Mesendoderm (in vitro differentiated cells): ENCODE measurements at regions not wholly inside any gene's neighbourhood (a gene's known extent, or its start where the extent isn't known, plus 50 kb on each side); places are given as distances from the start of the nearest gene placed in this dataset.

Source experiments
- DNase-seq: peaks from one replicate; pipeline ENCODE4 v3.0.0; 2013
- H2AK5ac ChIP-seq: 2 replicates; pipeline ENCODE4 v1.6.1; 2013; ENCODE audit warnings: low read length, inconsistent platforms
- H2BK120ac ChIP-seq: 2 replicates; pipeline ENCODE4 v1.6.1; 2013; ENCODE audit warnings: low read depth, mild to moderate bottlenecking, low read length, moderate library complexity, mixed read lengths
- H2BK15ac ChIP-seq: replicated peaks from 2 replicates; pipeline ENCODE4 v1.6.1; 2013; ENCODE audit warnings: low read depth, mild to moderate bottlenecking, moderate library complexity
- H2BK5ac ChIP-seq: 2 replicates; pipeline ENCODE4 v1.6.1; 2013; ENCODE audit warnings: low read length, inconsistent platforms
- H3K18ac ChIP-seq: 2 replicates; pipeline ENCODE4 v1.6.1; 2013; ENCODE audit warnings: mild to moderate bottlenecking, low read length, mixed read lengths
- H3K23ac ChIP-seq: one replicate; pipeline ENCODE4 v1.6.1; 2013; ENCODE audit warnings: low read length
- H3K27ac ChIP-seq: 2 replicates; pipeline ENCODE4 v1.5.1; 2013; ENCODE audit warnings: low read depth, mild to moderate bottlenecking, inconsistent platforms, low read length, moderate library complexity
- H3K27me3 ChIP-seq: 2 replicates; pipeline ENCODE4 v1.6.1; 2013; ENCODE audit warnings: low read length, control low read depth, mild to moderate bottlenecking, inconsistent platforms; ENCODE audit not compliant: insufficient read depth, poor library complexity
- H3K36me3 ChIP-seq: 2 replicates; pipeline ENCODE4 v1.6.1; 2013; ENCODE audit warnings: low read length, inconsistent platforms; ENCODE audit not compliant: control insufficient read depth, insufficient read depth
- H3K4ac ChIP-seq: one replicate; pipeline ENCODE4 v1.6.1; 2013; ENCODE audit warnings: low read depth, mild to moderate bottlenecking, low read length, moderate library complexity
- H3K4me1 ChIP-seq: 2 replicates; pipeline ENCODE4 v1.6.1; 2013; ENCODE audit warnings: low read depth, low read length, inconsistent platforms; ENCODE audit not compliant: control insufficient read depth
- H3K4me2 ChIP-seq: 2 replicates; pipeline ENCODE4 v1.6.1; 2013; ENCODE audit warnings: low read length
- H3K4me3 ChIP-seq: 2 replicates; pipeline ENCODE4 v1.5.1; 2013; ENCODE audit warnings: mild to moderate bottlenecking, low read length
- H3K56ac ChIP-seq: one replicate; pipeline ENCODE4 v1.6.1; 2013; ENCODE audit warnings: low read length
- H3K79me1 ChIP-seq: 2 replicates; pipeline ENCODE4 v1.6.1; 2013; ENCODE audit warnings: low read length, inconsistent platforms
- H3K79me2 ChIP-seq: 2 replicates; pipeline ENCODE4 v1.6.1; 2013; ENCODE audit warnings: mild to moderate bottlenecking, low read length; ENCODE audit not compliant: control insufficient read depth, insufficient read depth
- H3K9ac ChIP-seq: 2 replicates; pipeline ENCODE4 v1.6.1; 2013; ENCODE audit warnings: low read length, inconsistent platforms
- H4K5ac ChIP-seq: one replicate; pipeline ENCODE4 v1.6.1; 2013; ENCODE audit warnings: low read length
- H4K8ac ChIP-seq: one replicate; pipeline ENCODE4 v1.6.1; 2013; ENCODE audit warnings: low read depth, mild to moderate bottlenecking, control low read depth, low read length, moderate library complexity
- WGBS: extraction: QIAGEN DNeasy Blood & Tissue Kit; methylation state at CpG from one replicate; pipeline ENCODE4 v1.1.7; 2013; ENCODE audit warnings: low lambda C conversion rate, missing lambda C conversion rate; ENCODE audit not compliant: insufficient coverage; ENCODE audit errors: extremely low coverage; 5-methylcytosine and 5-hydroxymethylcytosine counted together

DNA sequence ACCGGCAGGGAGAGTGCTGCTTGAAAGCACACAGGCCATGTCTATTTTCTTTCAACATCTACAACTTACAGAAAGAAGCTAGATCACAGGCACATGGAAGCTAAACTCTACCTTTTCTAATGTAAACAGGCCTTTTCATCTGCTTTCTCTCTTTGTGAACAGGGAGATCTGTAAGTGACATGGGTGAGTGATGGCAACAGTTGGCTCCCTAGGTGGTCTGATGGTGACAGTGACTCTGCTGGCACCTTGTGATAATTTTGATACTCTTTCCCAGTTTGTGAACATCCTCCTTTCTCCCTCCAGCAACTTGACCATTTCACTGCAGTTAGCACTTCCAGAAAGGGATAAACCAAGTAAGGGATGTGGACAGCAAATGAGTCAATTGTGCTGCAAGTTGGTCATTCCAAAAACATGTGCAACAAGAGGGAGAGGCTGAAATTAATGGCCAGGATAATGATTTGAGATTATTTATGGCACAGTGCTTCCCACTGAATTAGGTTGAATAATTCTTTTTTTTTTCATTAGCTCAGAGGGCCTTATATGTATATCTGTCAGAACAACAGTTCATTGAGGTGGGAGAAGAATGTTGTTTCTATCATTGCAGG lies 89.5 kb downstream of the XCL2 start:
- Histone ChIP-seq H3K4me1 (no peaks in the 10 kb centered on the region), H2BK120ac (no peak overlapping the region), H4K5ac (no peak overlapping the region), H2BK5ac (no peak overlapping the region), H2BK15ac (no peak overlapping the region), H3K23ac (no peak overlapping the region), H4K8ac (no peak overlapping the region), H3K27me3 (no peaks in the 10 kb centered on the region), H3K79me2 (no peaks in the 10 kb centered on the region), H3K4me2 (no peak overlapping the region), H3K4me3 (no peak overlapping the region), H3K18ac (no peak overlapping the region), H2AK5ac (no peak overlapping the region), H3K4ac (no peak overlapping the region), H3K27ac (no peak overlapping the region), H3K79me1 (no peaks in the 10 kb centered on the region), H3K9ac (no peak overlapping the region), H3K36me3 (no peaks in the 10 kb centered on the region), H3K56ac (no peak overlapping the region)
- no CpG with 5 or more reads among the region's 1 CpG for WGBS
- DNase-seq: no peak

DNA sequence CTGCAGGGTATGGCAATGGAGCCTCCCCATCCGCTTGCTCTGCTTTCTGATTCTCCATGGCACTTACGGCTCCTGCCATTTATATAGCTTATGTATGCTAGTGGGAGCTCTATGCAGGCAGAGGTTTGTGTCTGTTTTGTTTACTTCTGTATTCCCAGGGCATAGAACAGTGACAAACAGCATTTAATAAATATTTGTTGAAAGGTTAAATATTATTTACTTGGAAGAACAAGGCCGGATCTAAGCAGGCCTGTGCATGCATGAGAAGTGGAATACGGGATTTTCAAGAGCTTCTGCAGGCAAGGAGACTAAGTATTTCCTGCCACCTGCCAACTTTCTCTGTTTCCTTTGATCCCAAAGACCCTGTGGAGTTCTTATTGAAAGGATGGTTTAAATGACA lies 90.7 kb downstream of the XCL2 start:
- Histone ChIP-seq H3K4me2 (no peak overlapping the region), H3K23ac (no peak overlapping the region), H3K4ac (no peak overlapping the region), H4K5ac (no peak overlapping the region), H3K36me3 (no peaks in the 10 kb centered on the region), H3K79me2 (no peaks in the 10 kb centered on the region), H3K79me1 (no peaks in the 10 kb centered on the region), H2BK5ac (no peak overlapping the region), H3K27me3 (no peaks in the 10 kb centered on the region), H2BK120ac (no peak overlapping the region), H3K4me1 (no peaks in the 10 kb centered on the region), H3K18ac (no peak overlapping the region), H3K4me3 (no peak overlapping the region), H3K9ac (no peak overlapping the region), H3K27ac (no peak overlapping the region), H4K8ac (no peak overlapping the region), H3K56ac (no peak overlapping the region), H2AK5ac (no peak overlapping the region), H2BK15ac (no peak overlapping the region)
- DNase-seq: no peak
- WGBS: no CpG with 5 or more reads among the region's 4 CpGs

DNA sequence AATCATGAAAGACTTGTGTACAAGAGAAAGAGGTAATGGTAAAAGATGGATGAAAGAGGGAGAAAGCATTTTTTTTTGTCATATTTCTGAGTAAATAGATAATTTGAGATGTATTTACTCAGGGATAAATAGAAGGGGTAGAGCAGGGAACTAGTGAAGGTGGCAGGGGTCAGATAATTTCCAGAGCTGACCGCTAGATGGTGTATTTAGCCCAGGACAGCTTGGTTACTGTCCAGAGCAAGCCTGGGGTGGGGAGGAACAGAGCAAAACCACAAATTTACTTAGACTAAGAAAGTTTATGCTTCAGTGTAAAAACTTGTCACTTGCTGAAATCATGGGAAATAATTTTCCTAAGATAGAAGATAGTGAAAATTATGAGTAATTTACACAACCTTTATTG lies 91.5 kb downstream of the XCL2 start:
- Histone ChIP-seq H3K18ac (no peak overlapping the region), H3K79me1 (no peaks in the 10 kb centered on the region), H2AK5ac (no peak overlapping the region), H3K79me2 (no peaks in the 10 kb centered on the region), H4K8ac (no peak overlapping the region), H3K9ac (no peak overlapping the region), H3K4me3 (no peak overlapping the region), H2BK15ac (no peak overlapping the region), H3K27me3 (no peaks in the 10 kb centered on the region), H4K5ac (no peak overlapping the region), H3K27ac (no peak overlapping the region), H3K23ac (no peak overlapping the region), H3K36me3 (no peaks in the 10 kb centered on the region), H3K4ac (no peak overlapping the region), H3K56ac (no peak overlapping the region), H2BK120ac (no peak overlapping the region), H3K4me2 (no peak overlapping the region), H3K4me1 (no peaks in the 10 kb centered on the region), H2BK5ac (no peak overlapping the region)
- peak; percentile 37 for DNase-seq
- no CpG with 5 or more reads among the region's 1 CpG for WGBS

DNA sequence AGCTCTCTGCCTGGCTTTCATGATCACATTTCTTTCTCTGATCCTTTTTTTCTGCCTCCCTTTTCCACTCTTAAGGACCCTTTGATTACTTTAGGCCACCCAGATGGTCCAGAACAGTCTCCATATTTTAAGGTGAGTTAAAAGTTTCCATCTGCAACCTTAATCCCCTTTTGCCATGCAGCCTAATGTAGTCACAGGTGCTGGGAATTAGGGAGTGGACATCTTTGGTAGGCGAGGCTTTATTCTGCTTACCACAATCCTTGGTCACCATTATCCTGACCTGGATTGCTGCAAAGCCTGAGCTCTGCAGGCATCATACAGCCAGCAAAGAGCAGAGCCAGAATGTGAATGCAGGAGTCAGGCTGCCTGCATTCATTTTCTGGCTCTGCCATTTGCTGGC lies 95.9 kb downstream of the XCL2 start:
- H3K18ac ChIP-seq: no peak overlapping the region
- no CpG with 5 or more reads among the region's 1 CpG for WGBS
- H3K56ac ChIP-seq: no peak overlapping the region
- H3K4me1 ChIP-seq: no peaks in the 10 kb centered on the region
- H3K79me1 ChIP-seq: no peaks in the 10 kb centered on the region
- no peak overlapping the region for H3K27ac ChIP-seq
- no peak overlapping the region for H4K8ac ChIP-seq
- no peak overlapping the region for H3K9ac ChIP-seq
- no peak overlapping the region for H2BK15ac ChIP-seq
- no peaks in the 10 kb centered on the region for H3K36me3 ChIP-seq
- DNase-seq: no peak
- no peaks in the 10 kb centered on the region for H3K27me3 ChIP-seq
- H2BK120ac ChIP-seq: no peak overlapping the region
- H2AK5ac ChIP-seq: no peak overlapping the region
- H3K79me2 ChIP-seq: no peaks in the 10 kb centered on the region
- no peak overlapping the region for H2BK5ac ChIP-seq
- H3K4me3 ChIP-seq: no peak overlapping the region
- H3K23ac ChIP-seq: no peak overlapping the region
- no peak overlapping the region for H4K5ac ChIP-seq
- H3K4me2 ChIP-seq: no peak overlapping the region
- no peak overlapping the region for H3K4ac ChIP-seq

- H3K27me3 ChIP-seq: no peaks in the 10 kb centered on the region
- no peak overlapping the region for H2BK5ac ChIP-seq
- no peak overlapping the region for H2BK15ac ChIP-seq
Observed at GRCh38 chr1:168446081-168446480, 97.7 kb downstream of the XCL2 start.

DNA sequence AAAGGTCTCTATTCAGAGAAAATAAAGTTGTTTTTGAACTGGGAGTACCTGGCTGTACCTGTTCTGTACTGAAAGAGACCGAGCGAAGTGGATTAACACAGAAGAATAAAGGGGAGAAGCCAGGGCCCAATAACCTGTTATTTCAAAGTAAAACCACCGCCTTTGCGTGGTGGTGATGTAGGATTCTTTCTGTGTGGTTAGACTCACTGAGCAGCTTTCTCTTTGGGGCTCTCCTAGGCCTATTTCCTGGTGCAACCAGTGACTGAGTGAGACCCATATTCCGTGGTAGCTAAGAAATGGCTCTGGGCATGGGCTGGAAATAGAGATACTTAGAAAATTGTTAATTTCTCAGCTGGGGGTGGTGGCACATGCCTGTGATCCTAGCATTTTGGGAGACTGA lies 99.9 kb downstream of the XCL2 start:
- H2BK15ac ChIP-seq: no peak overlapping the region
- H3K36me3 ChIP-seq: no peaks in the 10 kb centered on the region
- DNase-seq: no peak
- no peak overlapping the region for H3K23ac ChIP-seq
- H3K4me2 ChIP-seq: no peak overlapping the region
- H4K5ac ChIP-seq: no peak overlapping the region
- WGBS: no CpG with 5 or more reads among the region's 5 CpGs
- no peaks in the 10 kb centered on the region for H3K79me1 ChIP-seq
- no peak overlapping the region for H3K4ac ChIP-seq
- no peak overlapping the region for H3K56ac ChIP-seq
- no peak overlapping the region for H2BK120ac ChIP-seq
- no peak overlapping the region for H3K4me3 ChIP-seq
- H3K9ac ChIP-seq: no peak overlapping the region
- no peaks in the 10 kb centered on the region for H3K4me1 ChIP-seq
- no peaks in the 10 kb centered on the region for H3K27me3 ChIP-seq
- no peak overlapping the region for H4K8ac ChIP-seq
- H3K27ac ChIP-seq: no peak overlapping the region
- no peak overlapping the region for H3K18ac ChIP-seq
- no peaks in the 10 kb centered on the region for H3K79me2 ChIP-seq
- no peak overlapping the region for H2BK5ac ChIP-seq
- H2AK5ac ChIP-seq: no peak overlapping the region

More at GRCh38 chr1:168446081-168446480, 97.7 kb downstream of the XCL2 start:
- no peak overlapping the region for H4K8ac ChIP-seq
- no peaks in the 10 kb centered on the region for H3K79me2 ChIP-seq
- WGBS: no CpG with 5 or more reads among the region's 5 CpGs
- no peak overlapping the region for H4K5ac ChIP-seq
- H3K23ac ChIP-seq: no peak overlapping the region
- no peak overlapping the region for H3K9ac ChIP-seq
- H3K56ac ChIP-seq: no peak overlapping the region
- no peak overlapping the region for H3K4me2 ChIP-seq
- no peak overlapping the region for H2BK120ac ChIP-seq
- no peak overlapping the region for H3K27ac ChIP-seq
- no peak overlapping the region for H3K4me3 ChIP-seq
- H3K18ac ChIP-seq: no peak overlapping the region
- H2AK5ac ChIP-seq: no peak overlapping the region
- H3K36me3 ChIP-seq: no peaks in the 10 kb centered on the region
- DNase-seq: no peak
- H3K79me1 ChIP-seq: no peaks in the 10 kb centered on the region
- H3K4ac ChIP-seq: no peak overlapping the region
- H3K4me1 ChIP-seq: no peaks in the 10 kb centered on the region
